ENCODE measurements at regions not wholly inside any gene's neighbourhood (a gene's known extent, or its start where the extent isn't known, plus 50 kb on each side); places are given as distances from the start of the nearest gene placed in this dataset.

DNA sequence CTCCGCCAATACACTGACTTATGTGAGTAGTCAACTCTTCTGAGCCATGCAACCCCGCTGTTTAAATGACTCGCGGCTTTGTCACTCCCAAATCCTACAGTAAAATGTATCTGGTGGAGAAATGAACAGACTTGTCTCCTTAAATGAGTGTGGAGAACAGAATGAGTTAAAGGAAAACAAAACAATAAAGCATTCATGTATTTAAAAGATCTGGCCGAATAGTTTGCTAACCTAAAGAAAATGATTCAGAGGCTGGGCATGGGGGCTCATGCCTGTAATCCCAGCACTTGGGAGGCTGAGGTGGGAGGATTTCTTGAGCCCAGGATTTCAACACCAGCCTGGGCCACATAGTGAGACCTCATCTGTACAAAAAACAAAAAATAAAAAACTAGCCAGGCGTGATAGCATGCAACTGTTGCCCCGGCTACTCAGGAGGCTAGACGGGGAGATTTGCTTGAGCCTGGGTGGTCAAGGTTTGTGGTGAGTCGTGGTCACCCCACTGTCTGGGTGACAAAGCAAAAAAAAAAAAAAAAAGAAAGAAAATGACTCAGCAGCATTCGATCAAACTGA lies 86.5 kb upstream of the PFKP start:
- 83% methylated on average over 10 of the region's 10 CpGs for WGBS (ENCODE audit: low lambda C conversion rate, missing lambda C conversion rate)
- H3K36me3 ChIP-seq (replicated peaks; ENCODE audit: insufficient read depth, low read depth), result no peaks in the 10 kb centered on the region
- H4K20me1 ChIP-seq (ENCODE audit: insufficient read depth, poor library complexity, severe bottlenecking), result no peaks in the 10 kb centered on the region
- H3K9me2 ChIP-seq (replicated peaks; ENCODE audit: insufficient read depth), result no peaks in the 10 kb centered on the region
- no peak overlapping the region for H2AFZ ChIP-seq
- no peak for DNase-seq (ENCODE audit: low spot score)
- no peaks in the 10 kb centered on the region for H3K79me2 ChIP-seq
- no peak overlapping the region for H3K4me3 ChIP-seq
- peaks cover 4% of the 10 kb centered on the region for H3K4me1 ChIP-seq (ENCODE audit: insufficient read depth)
- no peak overlapping the region for H3K27ac ChIP-seq
- no peak overlapping the region for H3K4me2 ChIP-seq
- H3K27me3 ChIP-seq, result no peaks in the 10 kb centered on the region
- H3K9me3 ChIP-seq (ENCODE audit: low read depth), result no peaks in the 10 kb centered on the region
- TF ChIP-seq CTCF (IDR thresholded peaks at IDR 0.05; ENCODE audit: poor library complexity) (no peak), EZH2phosphoT487 (IDR thresholded peaks at IDR 0.05; ENCODE audit: low read depth, severe bottlenecking, unreplicated experiment) (no peak), EZH2 (IDR thresholded peaks at IDR 0.05; ENCODE audit: borderline replicate concordance) (no peak)

- Histone ChIP-seq H3K79me2 (no peaks in the 10 kb centered on the region), H3K4me2 (no peak overlapping the region), H4K20me1 (ENCODE audit: insufficient read depth, poor library complexity, severe bottlenecking) (no peaks in the 10 kb centered on the region), H2AFZ (no peak overlapping the region), H3K9me3 (ENCODE audit: low read depth) (no peaks in the 10 kb centered on the region), H3K27me3 (no peaks in the 10 kb centered on the region), H3K9me2 (replicated peaks; ENCODE audit: insufficient read depth) (no peaks in the 10 kb centered on the region), H3K4me1 (ENCODE audit: insufficient read depth) (no peaks in the 10 kb centered on the region), H3K36me3 (replicated peaks; ENCODE audit: insufficient read depth, low read depth) (no peaks in the 10 kb centered on the region), H3K4me3 (no peak overlapping the region), H3K27ac (no peak overlapping the region)
- DNase-seq (ENCODE audit: low spot score), result no peak
- TF ChIP-seq EZH2 (IDR thresholded peaks at IDR 0.05; ENCODE audit: borderline replicate concordance) (no peak), CTCF (IDR thresholded peaks at IDR 0.05; ENCODE audit: poor library complexity) (no peak), EZH2phosphoT487 (IDR thresholded peaks at IDR 0.05; ENCODE audit: low read depth, severe bottlenecking, unreplicated experiment) (no peak)
- 85% methylated on average over 5 of the region's 5 CpGs for WGBS (ENCODE audit: low lambda C conversion rate, missing lambda C conversion rate)
Measured at GRCh38 chr10:2980116-2980515, 87.2 kb upstream of the PFKP start.

GRCh38 chr10:2979306-2979705 lies 88.0 kb upstream of the PFKP start:
- Histone ChIP-seq H3K9me3 (ENCODE audit: low read depth) (no peaks in the 10 kb centered on the region), H3K4me1 (ENCODE audit: insufficient read depth) (no peaks in the 10 kb centered on the region), H3K4me3 (no peak overlapping the region), H3K4me2 (no peak overlapping the region), H3K27me3 (no peaks in the 10 kb centered on the region), H3K79me2 (no peaks in the 10 kb centered on the region), H3K36me3 (replicated peaks; ENCODE audit: insufficient read depth, low read depth) (no peaks in the 10 kb centered on the region), H3K27ac (no peak overlapping the region), H4K20me1 (ENCODE audit: insufficient read depth, poor library complexity, severe bottlenecking) (no peaks in the 10 kb centered on the region), H3K9me2 (replicated peaks; ENCODE audit: insufficient read depth) (no peaks in the 10 kb centered on the region), H2AFZ (no peak overlapping the region)
- DNase-seq (ENCODE audit: low spot score), result no peak
- WGBS (ENCODE audit: low lambda C conversion rate, missing lambda C conversion rate), result 72% methylated on average over 8 of the region's 8 CpGs
- TF ChIP-seq EZH2 (IDR thresholded peaks at IDR 0.05; ENCODE audit: borderline replicate concordance) (no peak), CTCF (IDR thresholded peaks at IDR 0.05; ENCODE audit: poor library complexity) (no peak), EZH2phosphoT487 (IDR thresholded peaks at IDR 0.05; ENCODE audit: low read depth, severe bottlenecking, unreplicated experiment) (no peak)
